ENCODE measurements at regions not wholly inside any gene's neighbourhood (a gene's known extent, or its start where the extent isn't known, plus 50 kb on each side); places are given as distances from the start of the nearest gene placed in this dataset.

DNA sequence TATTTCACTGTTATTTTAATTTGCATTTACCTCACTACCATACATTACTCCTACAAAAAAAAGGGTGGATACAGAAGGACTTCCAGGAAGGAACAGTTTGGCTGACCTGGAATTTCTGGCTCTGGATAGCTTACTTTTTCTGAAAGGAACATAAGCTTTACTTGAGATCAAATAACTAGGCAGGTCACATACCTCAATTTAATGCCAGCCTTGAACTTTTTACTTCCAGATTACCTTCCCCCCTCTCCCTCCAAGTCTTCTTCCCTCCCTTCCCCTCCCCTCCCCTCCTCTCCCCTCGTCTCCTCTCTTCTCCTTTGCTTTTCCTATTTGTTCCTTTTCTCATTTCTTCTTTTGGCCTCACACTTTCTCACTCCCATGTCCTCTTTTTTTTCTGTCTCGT lies 659.2 kb upstream of the AADAT start:
- ChIA-PET POLR2A (no interaction called here), CTCF (no interaction called here)
- DNase-seq (no peak), ATAC-seq (no peak)
- Mint-ChIP-seq H3K9me3 (ENCODE audit: low read depth) (peaks cover 5% of the 10 kb centered on the region), H3K4me1 (no peaks in the 10 kb centered on the region), H3K27ac (no peak overlapping the region), H3K36me3 (ENCODE audit: low read depth) (no peaks in the 10 kb centered on the region), H3K4me3 (no peak overlapping the region), H3K27me3 (no peaks in the 10 kb centered on the region)
- intact Hi-C loops (cut with DNase I, micrococcal nuclease) = no loop called here

DNA sequence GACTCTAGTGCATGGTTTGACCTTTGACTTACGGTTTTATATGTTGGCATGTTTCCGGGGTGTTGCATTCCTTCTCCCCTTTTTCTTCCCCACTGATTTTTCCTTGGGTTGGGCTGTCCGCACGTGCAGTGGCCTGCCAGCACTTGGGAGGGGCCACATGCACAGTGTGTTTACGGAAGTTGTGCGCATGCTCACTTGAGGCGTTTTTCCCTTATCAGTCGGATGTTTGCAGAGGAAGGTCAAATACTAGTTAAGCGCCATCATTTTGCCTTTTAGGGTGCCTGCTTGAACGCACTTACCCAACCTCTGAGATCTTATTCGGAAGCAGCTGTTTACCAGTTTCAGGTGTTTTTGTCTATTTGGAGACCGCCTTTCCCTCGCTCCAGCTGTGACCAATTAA lies 653.9 kb upstream of the AADAT start:
- CTCF ChIA-PET = no interaction called here
- Mint-ChIP-seq H3K27me3 (no peaks in the 10 kb centered on the region), H3K36me3 (ENCODE audit: low read depth) (no peaks in the 10 kb centered on the region), H3K9me3 (ENCODE audit: low read depth) (no peaks in the 10 kb centered on the region), H3K4me1 (no peaks in the 10 kb centered on the region), H3K4me3 (no peak overlapping the region), H3K27ac (no peak overlapping the region)
- intact Hi-C loops (cut with DNase I, micrococcal nuclease) = no loop called here
- POLR2A ChIA-PET = no interaction called here
- DNase-seq (no peak), ATAC-seq (no peak)

DNA sequence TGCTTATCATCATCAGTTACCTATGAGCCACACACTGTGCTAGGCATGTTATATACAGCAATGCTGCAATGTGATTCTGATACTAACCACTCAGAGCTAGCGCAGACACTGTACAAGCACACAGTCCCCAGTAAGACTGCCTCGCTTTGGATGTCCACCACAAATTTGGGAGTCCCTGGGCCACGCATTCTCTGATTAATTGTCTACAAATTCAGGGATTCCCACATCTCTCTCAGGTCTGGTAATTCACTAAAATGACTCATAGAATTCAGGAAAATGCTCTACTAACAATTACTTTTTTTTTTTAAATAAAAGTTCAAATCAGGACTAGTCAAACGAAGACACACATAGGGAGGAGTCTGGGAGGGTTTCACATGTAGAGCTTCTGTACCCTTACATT lies 652.1 kb upstream of the AADAT start:
- Mint-ChIP-seq H3K36me3 (ENCODE audit: low read depth) (no peaks in the 10 kb centered on the region), H3K4me3 (no peak overlapping the region), H3K4me1 (no peaks in the 10 kb centered on the region), H3K27ac (no peak overlapping the region), H3K9me3 (ENCODE audit: low read depth) (no peaks in the 10 kb centered on the region), H3K27me3 (no peaks in the 10 kb centered on the region)
- intact Hi-C loops (cut with DNase I, micrococcal nuclease) = no loop called here
- POLR2A ChIA-PET = no interaction called here
- DNase-seq (no peak), ATAC-seq (no peak)
- CTCF ChIA-PET = no interaction called here

DNA sequence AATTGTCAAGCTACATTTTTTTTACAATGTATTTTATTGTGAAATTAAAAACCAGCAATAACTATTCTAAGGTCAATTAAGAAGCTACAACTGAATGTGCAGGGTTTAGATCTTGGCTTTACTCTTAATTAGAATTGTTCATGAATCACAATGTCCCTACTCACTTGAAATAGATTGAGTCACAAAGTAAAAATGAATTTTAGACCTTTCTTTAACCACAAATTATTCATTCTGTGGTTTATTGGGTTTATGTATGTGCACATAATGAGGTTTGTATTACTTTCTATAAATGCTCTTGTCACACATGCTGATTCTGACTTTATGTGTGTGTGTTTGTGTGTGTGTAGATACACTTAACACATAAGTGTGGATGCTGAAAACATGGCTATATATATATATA lies 647.0 kb upstream of the AADAT start:
- Mint-ChIP-seq H3K36me3 (ENCODE audit: low read depth) (no peaks in the 10 kb centered on the region), H3K4me3 (no peak overlapping the region), H3K27me3 (no peaks in the 10 kb centered on the region), H3K27ac (no peak overlapping the region), H3K4me1 (no peaks in the 10 kb centered on the region), H3K9me3 (ENCODE audit: low read depth) (no peaks in the 10 kb centered on the region)
- DNase-seq (no peak), ATAC-seq (no peak)
- intact Hi-C loops (cut with DNase I, micrococcal nuclease) = no loop called here
- CTCF ChIA-PET = no interaction called here
- POLR2A ChIA-PET = interaction anchor here (0.7 kb wide), 1 partner anchor 169 kb away, joined by 4 read pairs; no protein-coding TSS in a partner anchor

DNA sequence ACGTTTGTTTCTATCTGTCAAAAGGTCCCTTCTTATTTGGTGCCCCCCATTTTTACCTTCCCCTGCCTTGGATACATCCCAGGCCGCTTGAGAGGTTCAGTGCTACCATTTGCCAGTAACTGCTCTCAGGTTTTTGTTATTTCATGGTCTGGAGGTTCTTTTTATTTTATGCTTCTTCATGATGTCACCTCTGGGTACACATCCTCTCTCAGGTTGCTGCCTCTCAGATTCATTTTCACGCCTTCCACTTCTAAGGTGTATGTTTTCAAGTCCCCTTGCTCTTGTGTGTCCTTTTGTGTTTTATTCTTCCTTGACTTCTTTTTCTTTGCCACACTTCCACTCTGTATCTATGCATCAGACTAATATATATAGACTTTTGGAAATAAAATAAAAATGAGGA lies 640.1 kb upstream of the AADAT start:
- intact Hi-C loops (cut with DNase I, micrococcal nuclease) = no loop called here
- no peak for DNase-seq
- ChIA-PET CTCF (no interaction called here), POLR2A (no interaction called here)
- ATAC-seq = no peak
- no peaks in the 10 kb centered on the region for H3K9me3 Mint-ChIP-seq (ENCODE audit: low read depth)
- H3K27ac Mint-ChIP-seq = no peak overlapping the region
- no peak overlapping the region for H3K4me3 Mint-ChIP-seq
- H3K27me3 Mint-ChIP-seq = no peaks in the 10 kb centered on the region
- no peaks in the 10 kb centered on the region for H3K4me1 Mint-ChIP-seq
- no peaks in the 10 kb centered on the region for H3K36me3 Mint-ChIP-seq (ENCODE audit: low read depth)

DNA sequence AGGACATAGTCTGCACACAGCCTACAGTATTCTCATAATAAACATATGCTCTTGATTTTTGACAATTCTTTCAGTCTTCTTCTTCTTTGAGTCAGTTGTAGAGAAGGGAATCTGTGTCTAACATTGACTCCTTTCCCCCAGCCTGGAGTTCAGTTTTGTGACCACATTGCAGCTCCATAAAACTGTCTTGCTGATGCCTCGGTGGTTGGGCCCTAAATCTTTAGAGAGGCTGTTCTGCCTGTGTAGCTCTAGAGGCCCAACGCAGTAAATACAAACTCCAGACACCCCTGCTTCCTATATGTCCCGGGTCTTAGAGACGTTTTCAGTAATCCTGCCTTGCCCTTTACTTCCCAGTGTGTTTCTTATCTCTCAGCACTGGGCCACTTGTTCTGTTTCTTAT lies 639.5 kb upstream of the AADAT start:
- H3K9me3 Mint-ChIP-seq (ENCODE audit: low read depth) = no peaks in the 10 kb centered on the region
- ChIA-PET CTCF (no interaction called here), POLR2A (no interaction called here)
- ATAC-seq (no peak), DNase-seq (no peak)
- no peaks in the 10 kb centered on the region for H3K4me1 Mint-ChIP-seq
- H3K4me3 Mint-ChIP-seq = no peak overlapping the region
- no peaks in the 10 kb centered on the region for H3K27me3 Mint-ChIP-seq
- no peak overlapping the region for H3K27ac Mint-ChIP-seq
- intact Hi-C loops (cut with DNase I, micrococcal nuclease) = no loop called here
- H3K36me3 Mint-ChIP-seq (ENCODE audit: low read depth) = no peaks in the 10 kb centered on the region

GRCh38 chr4:170724191-170724590 lies 634.4 kb upstream of the AADAT start:
- Mint-ChIP-seq H3K27ac (no peak overlapping the region), H3K4me1 (no peaks in the 10 kb centered on the region), H3K36me3 (ENCODE audit: low read depth) (no peaks in the 10 kb centered on the region), H3K27me3 (no peaks in the 10 kb centered on the region), H3K9me3 (ENCODE audit: low read depth) (no peaks in the 10 kb centered on the region), H3K4me3 (no peak overlapping the region)
- no peak for ATAC-seq
- DNase-seq = no peak
- intact Hi-C loops (cut with DNase I, micrococcal nuclease) = no loop called here
- CTCF ChIA-PET = no interaction called here
- POLR2A ChIA-PET = no interaction called here

DNA sequence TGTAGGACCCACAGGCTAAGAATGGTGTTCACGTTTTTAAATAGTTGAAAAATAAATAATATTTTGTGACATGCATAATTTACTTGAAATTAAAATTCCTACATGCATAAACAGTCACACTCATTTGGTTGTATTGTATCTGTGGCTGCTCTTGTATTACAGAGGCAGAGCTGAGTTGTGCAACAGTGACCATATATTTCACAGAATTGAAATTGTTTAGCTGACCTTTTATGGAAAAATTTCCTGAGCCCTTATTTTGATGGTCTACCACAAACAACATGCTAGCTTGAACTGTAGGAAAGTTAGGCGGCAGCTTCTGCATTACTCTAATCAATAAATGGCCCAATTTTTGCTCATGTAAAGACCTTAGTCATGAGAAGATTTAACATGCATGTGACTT lies 633.4 kb upstream of the AADAT start:
- H3K4me3 Mint-ChIP-seq = no peak overlapping the region
- DNase-seq = no peak
- no peaks in the 10 kb centered on the region for H3K9me3 Mint-ChIP-seq (ENCODE audit: low read depth)
- no peaks in the 10 kb centered on the region for H3K4me1 Mint-ChIP-seq
- CTCF ChIA-PET = no interaction called here
- POLR2A ChIA-PET = no interaction called here
- no peaks in the 10 kb centered on the region for H3K36me3 Mint-ChIP-seq (ENCODE audit: low read depth)
- H3K27ac Mint-ChIP-seq = no peak overlapping the region
- ATAC-seq = no peak
- H3K27me3 Mint-ChIP-seq = no peaks in the 10 kb centered on the region
- intact Hi-C loops (cut with DNase I, micrococcal nuclease) = no loop called here

GRCh38 chr4:170721812-170722373 lies 632.1 kb upstream of the AADAT start:
- DNase-seq = no peak
- ChIA-PET POLR2A (no interaction called here), CTCF (no interaction called here)
- no peak overlapping the region for H3K4me3 Mint-ChIP-seq
- H3K36me3 Mint-ChIP-seq (ENCODE audit: low read depth) = no peaks in the 10 kb centered on the region
- intact Hi-C loops (cut with DNase I, micrococcal nuclease) = no loop called here
- H3K27me3 Mint-ChIP-seq = no peaks in the 10 kb centered on the region
- H3K27ac Mint-ChIP-seq = no peak overlapping the region
- H3K4me1 Mint-ChIP-seq = no peaks in the 10 kb centered on the region
- no peak for ATAC-seq
- no peaks in the 10 kb centered on the region for H3K9me3 Mint-ChIP-seq (ENCODE audit: low read depth)

- ChIA-PET CTCF (no interaction called here), POLR2A (no interaction called here)
- no peak overlapping the region for H3K27ac Mint-ChIP-seq
- intact Hi-C loops (cut with DNase I, micrococcal nuclease) = no loop called here
- H3K36me3 Mint-ChIP-seq (ENCODE audit: low read depth) = no peaks in the 10 kb centered on the region
- no peak overlapping the region for H3K4me3 Mint-ChIP-seq
- H3K4me1 Mint-ChIP-seq = no peaks in the 10 kb centered on the region
- DNase-seq = no peak
- no peaks in the 10 kb centered on the region for H3K27me3 Mint-ChIP-seq
- H3K9me3 Mint-ChIP-seq (ENCODE audit: low read depth) = peaks cover 3% of the 10 kb centered on the region
- no peak for ATAC-seq
These were observed 627.1 kb upstream of the AADAT start for GRCh38 chr4:170716868-170717267.

GRCh38 chr4:170705907-170706306 lies 616.2 kb upstream of the AADAT start:
- POLR2A ChIA-PET = no interaction called here
- CTCF ChIA-PET = no interaction called here
- Mint-ChIP-seq H3K4me3 (no peak overlapping the region), H3K36me3 (ENCODE audit: low read depth) (no peaks in the 10 kb centered on the region), H3K4me1 (no peaks in the 10 kb centered on the region), H3K27ac (no peak overlapping the region), H3K27me3 (no peaks in the 10 kb centered on the region), H3K9me3 (ENCODE audit: low read depth) (no peaks in the 10 kb centered on the region)
- intact Hi-C loops (cut with DNase I, micrococcal nuclease) = no loop called here
- ATAC-seq (no peak), DNase-seq (no peak)

GRCh38 chr4:170700064-170700463 lies 610.3 kb upstream of the AADAT start:
- H3K27ac Mint-ChIP-seq = no peak overlapping the region
- intact Hi-C loops (cut with DNase I, micrococcal nuclease) = no loop called here
- POLR2A ChIA-PET = no interaction called here
- H3K9me3 Mint-ChIP-seq (ENCODE audit: low read depth) = peaks cover 1% of the 10 kb centered on the region
- CTCF ChIA-PET = no interaction called here
- no peaks in the 10 kb centered on the region for H3K27me3 Mint-ChIP-seq
- H3K4me1 Mint-ChIP-seq = no peaks in the 10 kb centered on the region
- no peak for DNase-seq
- no peak for ATAC-seq
- H3K36me3 Mint-ChIP-seq (ENCODE audit: low read depth) = no peaks in the 10 kb centered on the region
- no peak overlapping the region for H3K4me3 Mint-ChIP-seq

DNA sequence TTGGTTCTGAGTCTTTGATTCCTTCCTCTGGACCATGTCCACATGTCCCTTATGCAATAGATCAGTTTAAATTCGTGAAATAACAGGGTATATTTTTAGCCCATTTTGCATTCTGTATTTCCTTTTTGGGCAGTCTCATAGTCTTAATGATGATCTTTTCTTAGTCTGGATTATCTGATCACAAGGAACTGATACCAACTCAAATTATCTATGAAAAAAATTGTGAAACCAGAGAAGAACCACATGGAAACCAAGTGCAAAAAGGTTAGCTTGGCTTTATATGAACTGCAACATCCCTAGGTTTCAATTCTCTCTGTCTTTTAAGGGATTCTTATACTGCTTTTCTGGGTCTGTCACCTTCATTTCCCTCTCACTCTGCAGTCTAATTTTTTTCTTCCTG lies 608.6 kb upstream of the AADAT start:
- Mint-ChIP-seq H3K36me3 (ENCODE audit: low read depth) (no peaks in the 10 kb centered on the region), H3K27me3 (no peaks in the 10 kb centered on the region), H3K4me1 (no peaks in the 10 kb centered on the region), H3K27ac (no peak overlapping the region), H3K4me3 (no peak overlapping the region), H3K9me3 (ENCODE audit: low read depth) (peaks cover 3% of the 10 kb centered on the region)
- ChIA-PET POLR2A (no interaction called here), CTCF (no interaction called here)
- ATAC-seq (no peak), DNase-seq (no peak)
- intact Hi-C loops (cut with DNase I, micrococcal nuclease) = no loop called here
